GM23338 (cell line): ENCODE measurements at regions not wholly inside any gene's neighbourhood (a gene's known extent, or its start where the extent isn't known, plus 50 kb on each side); places are given as distances from the start of the nearest gene placed in this dataset.

ENCODE experiments used
- ATAC-seq: fragments of 200-7000 bp; cut with Tn5 transposase; 3 replicates; pipeline ENCODE4 v1.9.1; 2020
- DNase-seq: peaks from one replicate; pipeline ENCODE4 v3.0.0-alpha.2; 2015; ENCODE audit warnings: low spot score
- H2AFZ ChIP-seq: fragments of 200-600 bp; sonication (generic); 2 replicates; pipeline ENCODE4 v1.8.0; 2016; ENCODE audit warnings: antibody characterized with exemption, mild to moderate bottlenecking, moderate library complexity
- H3F3A ChIP-seq: fragments of 200-600 bp; sonication (generic); replicated peaks from 2 replicates; pipeline ENCODE4 v1.8.0; 2017; ENCODE audit warnings: antibody characterized with exemption, mixed run types, low read depth
- H3K27ac ChIP-seq: fragments of 200-600 bp; sonication (generic); 2 replicates; pipeline ENCODE4 v1.6.1; 2016; ENCODE audit warnings: low read depth
- H3K27me3 ChIP-seq: fragments of 200-600 bp; sonication (generic); 2 replicates; pipeline ENCODE4 v1.8.0; 2016; ENCODE audit warnings: mild to moderate bottlenecking, mixed run types, moderate library complexity; ENCODE audit not compliant: insufficient read depth
- H3K36me3 ChIP-seq: fragments of 200-600 bp; sonication (generic); 2 replicates; pipeline ENCODE4 v1.8.0; 2016; ENCODE audit warnings: mild to moderate bottlenecking; ENCODE audit not compliant: insufficient read depth
- H3K4me1 ChIP-seq: fragments of 200-600 bp; sonication (generic); 2 replicates; pipeline ENCODE4 v1.8.0; 2016; ENCODE audit warnings: mild to moderate bottlenecking, moderate library complexity; ENCODE audit not compliant: insufficient read depth
- H3K4me2 ChIP-seq: fragments of 200-600 bp; sonication (generic); 2 replicates; pipeline ENCODE4 v1.7.1; 2017; ENCODE audit warnings: mixed run types
- H3K4me3 ChIP-seq: fragments of 200-600 bp; sonication (generic); 2 replicates; pipeline ENCODE4 v1.6.1; 2016; ENCODE audit warnings: mixed run types
- H3K79me2 ChIP-seq: fragments of 200-600 bp; sonication (generic); replicated peaks from 2 replicates; pipeline ENCODE4 v1.8.0; 2017; ENCODE audit warnings: mild to moderate bottlenecking; ENCODE audit not compliant: insufficient read depth
- H3K9me2 ChIP-seq: fragments of 200-600 bp; sonication (generic); 2 replicates; pipeline ENCODE4 v1.8.0; 2017; ENCODE audit not compliant: insufficient read depth
- H4K20me1 ChIP-seq: fragments of 200-600 bp; sonication (generic); replicated peaks from 2 replicates; pipeline ENCODE4 v1.8.0; 2017; ENCODE audit warnings: mild to moderate bottlenecking; ENCODE audit not compliant: insufficient read depth
- H3K27ac Mint-ChIP-seq: 2 replicates; pipeline ENCODE4 v1.8.0; 2020; ENCODE audit warnings: inconsistent platforms, mild to moderate bottlenecking, moderate library complexity, mixed read lengths
- H3K27me3 Mint-ChIP-seq: 3 replicates; pipeline ENCODE4 v1.8.0; 2022; ENCODE audit warnings: low read depth, mild to moderate bottlenecking, moderate library complexity, mixed read lengths, inconsistent platforms; ENCODE audit not compliant: insufficient read depth, poor library complexity
- H3K36me3 Mint-ChIP-seq: 3 replicates; pipeline ENCODE4 v1.8.0; 2021; ENCODE audit warnings: low read depth, mild to moderate bottlenecking, inconsistent platforms, moderate library complexity, mixed read lengths
- H3K4me1 Mint-ChIP-seq: 3 replicates; pipeline ENCODE4 v1.8.0; 2020; ENCODE audit warnings: mild to moderate bottlenecking, inconsistent platforms, mixed read lengths
- H3K4me3 Mint-ChIP-seq: 3 replicates; pipeline ENCODE4 v1.8.0; 2021; ENCODE audit warnings: moderate library complexity, mild to moderate bottlenecking, inconsistent platforms, mixed read lengths
- H3K9me3 Mint-ChIP-seq: 3 replicates; pipeline ENCODE4 v1.8.0; 2020; ENCODE audit warnings: moderate library complexity, mild to moderate bottlenecking, inconsistent platforms, mixed read lengths
- CREB1 ChIP-seq: fragments of 250-450 bp; sonication (Bioruptor Pico); IDR thresholded peaks from 2 replicates; pipeline ENCODE4 v1.5.0; 2020; ENCODE audit warnings: low read depth, mild to moderate bottlenecking, moderate library complexity
- ETS1 ChIP-seq: IDR thresholded peaks from 2 replicates; pipeline ENCODE4 v1.6.1; 2016; ENCODE audit warnings: antibody characterized with exemption
- EZH2phosphoT487 ChIP-seq: fragments of 200-600 bp; sonication (generic); IDR thresholded peaks from one replicate; pipeline ENCODE4 v1.8.1; 2018; ENCODE audit warnings: antibody characterized with exemption; ENCODE audit not compliant: unreplicated experiment
- JUNB ChIP-seq: IDR thresholded peaks from one replicate; pipeline ENCODE4 v1.6.1; 2016; ENCODE audit warnings: antibody characterized with exemption; ENCODE audit not compliant: unreplicated experiment
- NANOG ChIP-seq: IDR thresholded peaks from 2 replicates; pipeline ENCODE4 v1.6.1; 2016; ENCODE audit warnings: antibody characterized with exemption, borderline replicate concordance
- STAT1 ChIP-seq: IDR thresholded peaks from one replicate; pipeline ENCODE4 v1.6.1; 2016; ENCODE audit warnings: antibody characterized with exemption; ENCODE audit not compliant: unreplicated experiment
- ZNF114 ChIP-seq: fragments of 250-450 bp; sonication (Bioruptor Pico); IDR thresholded peaks from 2 replicates; pipeline ENCODE4 v1.5.0; 2020; ENCODE audit warnings: mild to moderate bottlenecking, moderate library complexity
- TF ChIP-seq, protein P1 (sequence below): fragments of 250-450 bp; sonication (Bioruptor Pico); IDR thresholded peaks from 2 replicates; pipeline ENCODE4 v1.5.0; 2020; ENCODE audit warnings: mild to moderate bottlenecking, moderate library complexity
- TF ChIP-seq, protein P2 (sequence below), 2 experiments: fragments of 200-600 bp in 1 of 2; sonication (generic) in 1 of 2; conservative IDR thresholded peaks; 2 replicates each; pipeline versions ENCODE4 v1.5.1 to v1.6.1; 2016 to 2017; ENCODE audit warnings: antibody characterized with exemption in 2 of 2, low read depth in 2 of 2, mild to moderate bottlenecking in 2 of 2, moderate library complexity in 1 of 2
- TF ChIP-seq, protein P3 (sequence below): IDR thresholded peaks from one replicate; pipeline ENCODE4 v1.6.1; 2018; ENCODE audit warnings: antibody characterized with exemption; ENCODE audit not compliant: unreplicated experiment

DNA sequence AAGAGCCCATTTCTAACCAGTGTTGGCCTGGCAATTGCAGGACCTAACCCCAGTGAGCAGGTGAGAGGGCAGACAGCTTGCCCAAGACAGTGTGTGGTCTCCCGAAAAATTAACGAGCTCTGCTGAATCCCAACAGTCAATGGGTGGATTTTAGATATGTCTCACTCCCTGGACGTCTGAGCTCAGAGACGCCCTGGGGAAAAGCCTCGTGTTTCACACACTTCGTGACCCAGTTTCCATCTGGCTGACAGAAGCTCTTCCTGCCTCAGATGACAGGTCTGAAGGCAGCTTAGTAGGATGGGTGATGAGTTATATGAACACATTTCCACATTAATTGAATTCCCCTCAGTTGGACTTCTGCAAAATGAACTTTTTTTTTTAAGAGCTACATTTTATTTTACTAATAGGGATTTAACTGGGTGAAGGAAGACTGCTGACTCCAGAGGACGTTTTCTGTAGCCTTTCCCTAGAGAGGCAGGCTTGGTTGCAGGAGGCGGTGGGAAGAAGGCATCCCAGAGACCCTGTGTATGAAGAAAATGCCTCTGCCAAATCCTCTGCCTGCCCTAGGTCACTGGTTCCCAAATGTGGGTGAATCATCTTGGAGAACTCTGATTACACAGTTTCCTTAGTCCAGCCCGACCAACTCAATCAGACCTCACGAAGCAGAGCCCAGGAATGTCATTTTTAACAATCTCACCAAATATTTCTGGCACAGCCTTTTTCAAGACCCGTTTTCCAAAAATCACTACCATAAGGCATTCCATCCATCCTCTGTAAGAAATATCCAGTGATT is 71.7 kb upstream of the LY86 start (continued):
- TF ChIP-seq, protein P1, sequence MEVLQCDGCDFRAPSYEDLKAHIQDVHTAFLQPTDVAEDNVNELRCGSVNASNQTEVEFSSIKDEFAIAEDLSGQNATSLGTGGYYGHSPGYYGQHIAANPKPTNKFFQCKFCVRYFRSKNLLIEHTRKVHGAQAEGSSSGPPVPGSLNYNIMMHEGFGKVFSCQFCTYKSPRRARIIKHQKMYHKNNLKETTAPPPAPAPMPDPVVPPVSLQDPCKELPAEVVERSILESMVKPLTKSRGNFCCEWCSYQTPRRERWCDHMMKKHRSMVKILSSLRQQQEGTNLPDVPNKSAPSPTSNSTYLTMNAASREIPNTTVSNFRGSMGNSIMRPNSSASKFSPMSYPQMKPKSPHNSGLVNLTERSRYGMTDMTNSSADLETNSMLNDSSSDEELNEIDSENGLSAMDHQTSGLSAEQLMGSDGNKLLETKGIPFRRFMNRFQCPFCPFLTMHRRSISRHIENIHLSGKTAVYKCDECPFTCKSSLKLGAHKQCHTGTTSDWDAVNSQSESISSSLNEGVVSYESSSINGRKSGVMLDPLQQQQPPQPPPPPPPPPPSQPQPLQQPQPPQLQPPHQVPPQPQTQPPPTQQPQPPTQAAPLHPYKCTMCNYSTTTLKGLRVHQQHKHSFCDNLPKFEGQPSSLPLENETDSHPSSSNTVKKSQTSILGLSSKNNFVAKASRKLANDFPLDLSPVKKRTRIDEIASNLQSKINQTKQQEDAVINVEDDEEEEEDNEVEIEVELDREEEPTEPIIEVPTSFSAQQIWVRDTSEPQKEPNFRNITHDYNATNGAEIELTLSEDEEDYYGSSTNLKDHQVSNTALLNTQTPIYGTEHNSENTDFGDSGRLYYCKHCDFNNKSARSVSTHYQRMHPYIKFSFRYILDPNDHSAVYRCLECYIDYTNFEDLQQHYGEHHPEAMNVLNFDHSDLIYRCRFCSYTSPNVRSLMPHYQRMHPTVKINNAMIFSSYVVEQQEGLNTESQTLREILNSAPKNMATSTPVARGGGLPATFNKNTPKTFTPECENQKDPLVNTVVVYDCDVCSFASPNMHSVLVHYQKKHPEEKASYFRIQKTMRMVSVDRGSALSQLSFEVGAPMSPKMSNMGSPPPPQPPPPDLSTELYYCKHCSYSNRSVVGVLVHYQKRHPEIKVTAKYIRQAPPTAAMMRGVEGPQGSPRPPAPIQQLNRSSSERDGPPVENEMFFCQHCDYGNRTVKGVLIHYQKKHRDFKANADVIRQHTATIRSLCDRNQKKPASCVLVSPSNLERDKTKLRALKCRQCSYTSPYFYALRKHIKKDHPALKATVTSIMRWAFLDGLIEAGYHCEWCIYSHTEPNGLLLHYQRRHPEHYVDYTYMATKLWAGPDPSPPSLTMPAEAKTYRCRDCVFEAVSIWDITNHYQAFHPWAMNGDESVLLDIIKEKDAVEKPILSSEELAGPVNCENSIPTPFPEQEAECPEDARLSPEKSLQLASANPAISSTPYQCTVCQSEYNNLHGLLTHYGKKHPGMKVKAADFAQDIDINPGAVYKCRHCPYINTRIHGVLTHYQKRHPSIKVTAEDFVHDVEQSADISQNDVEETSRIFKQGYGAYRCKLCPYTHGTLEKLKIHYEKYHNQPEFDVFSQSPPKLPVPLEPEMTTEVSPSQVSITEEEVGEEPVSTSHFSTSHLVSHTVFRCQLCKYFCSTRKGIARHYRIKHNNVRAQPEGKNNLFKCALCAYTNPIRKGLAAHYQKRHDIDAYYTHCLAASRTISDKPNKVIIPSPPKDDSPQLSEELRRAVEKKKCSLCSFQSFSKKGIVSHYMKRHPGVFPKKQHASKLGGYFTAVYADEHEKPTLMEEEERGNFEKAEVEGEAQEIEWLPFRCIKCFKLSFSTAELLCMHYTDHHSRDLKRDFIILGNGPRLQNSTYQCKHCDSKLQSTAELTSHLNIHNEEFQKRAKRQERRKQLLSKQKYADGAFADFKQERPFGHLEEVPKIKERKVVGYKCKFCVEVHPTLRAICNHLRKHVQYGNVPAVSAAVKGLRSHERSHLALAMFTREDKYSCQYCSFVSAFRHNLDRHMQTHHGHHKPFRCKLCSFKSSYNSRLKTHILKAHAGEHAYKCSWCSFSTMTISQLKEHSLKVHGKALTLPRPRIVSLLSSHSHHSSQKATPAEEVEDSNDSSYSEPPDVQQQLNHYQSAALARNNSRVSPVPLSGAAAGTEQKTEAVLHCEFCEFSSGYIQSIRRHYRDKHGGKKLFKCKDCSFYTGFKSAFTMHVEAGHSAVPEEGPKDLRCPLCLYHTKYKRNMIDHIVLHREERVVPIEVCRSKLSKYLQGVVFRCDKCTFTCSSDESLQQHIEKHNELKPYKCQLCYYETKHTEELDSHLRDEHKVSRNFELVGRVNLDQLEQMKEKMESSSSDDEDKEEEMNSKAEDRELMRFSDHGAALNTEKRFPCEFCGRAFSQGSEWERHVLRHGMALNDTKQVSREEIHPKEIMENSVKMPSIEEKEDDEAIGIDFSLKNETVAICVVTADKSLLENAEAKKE (CRISPR knock-in tag) = no peak
- TF ChIP-seq STAT1 (no peak), ZNF114 (no peak), JUNB (no peak)

- no peak for DNase-seq
- Histone ChIP-seq H3F3A (no peaks in the 10 kb centered on the region), H4K20me1 (no peaks in the 10 kb centered on the region), H3K4me3 (no peak overlapping the region), H3K27ac (no peak overlapping the region), H3K4me1 (no peaks in the 10 kb centered on the region), H3K9me2 (peaks cover 19% of the 10 kb centered on the region; the same call in 1 of the 2 replicates), H3K79me2 (no peaks in the 10 kb centered on the region), H3K27me3 (no peaks in the 10 kb centered on the region), H3K36me3 (no peaks in the 10 kb centered on the region), H2AFZ (no peak overlapping the region), H3K4me2 (no peak overlapping the region)
- ATAC-seq = no peak
- peaks cover 2% of the 10 kb centered on the region for H3K27me3 Mint-ChIP-seq
- no peak overlapping the region for H3K4me3 Mint-ChIP-seq
- no peaks in the 10 kb centered on the region for H3K36me3 Mint-ChIP-seq
- peaks cover 10% of the 10 kb centered on the region for H3K4me1 Mint-ChIP-seq
- H3K9me3 Mint-ChIP-seq = peaks cover 2% of the 10 kb centered on the region; the same call in 1 of the 3 replicates
- H3K27ac Mint-ChIP-seq = no peak overlapping the region
- no peak for TF ChIP-seq ETS1
- no peak for TF ChIP-seq STAT1
- TF ChIP-seq, protein P2, sequence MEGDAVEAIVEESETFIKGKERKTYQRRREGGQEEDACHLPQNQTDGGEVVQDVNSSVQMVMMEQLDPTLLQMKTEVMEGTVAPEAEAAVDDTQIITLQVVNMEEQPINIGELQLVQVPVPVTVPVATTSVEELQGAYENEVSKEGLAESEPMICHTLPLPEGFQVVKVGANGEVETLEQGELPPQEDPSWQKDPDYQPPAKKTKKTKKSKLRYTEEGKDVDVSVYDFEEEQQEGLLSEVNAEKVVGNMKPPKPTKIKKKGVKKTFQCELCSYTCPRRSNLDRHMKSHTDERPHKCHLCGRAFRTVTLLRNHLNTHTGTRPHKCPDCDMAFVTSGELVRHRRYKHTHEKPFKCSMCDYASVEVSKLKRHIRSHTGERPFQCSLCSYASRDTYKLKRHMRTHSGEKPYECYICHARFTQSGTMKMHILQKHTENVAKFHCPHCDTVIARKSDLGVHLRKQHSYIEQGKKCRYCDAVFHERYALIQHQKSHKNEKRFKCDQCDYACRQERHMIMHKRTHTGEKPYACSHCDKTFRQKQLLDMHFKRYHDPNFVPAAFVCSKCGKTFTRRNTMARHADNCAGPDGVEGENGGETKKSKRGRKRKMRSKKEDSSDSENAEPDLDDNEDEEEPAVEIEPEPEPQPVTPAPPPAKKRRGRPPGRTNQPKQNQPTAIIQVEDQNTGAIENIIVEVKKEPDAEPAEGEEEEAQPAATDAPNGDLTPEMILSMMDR (conservative IDR thresholded peaks at IDR 0.05; ENCODE audit: low read depth in 2 of 2) = no peak
- no peak for TF ChIP-seq EZH2phosphoT487
- no peak for TF ChIP-seq CREB1 (CRISPR knock-in tag)
- TF ChIP-seq NANOG = no peak
- TF ChIP-seq, protein P3, sequence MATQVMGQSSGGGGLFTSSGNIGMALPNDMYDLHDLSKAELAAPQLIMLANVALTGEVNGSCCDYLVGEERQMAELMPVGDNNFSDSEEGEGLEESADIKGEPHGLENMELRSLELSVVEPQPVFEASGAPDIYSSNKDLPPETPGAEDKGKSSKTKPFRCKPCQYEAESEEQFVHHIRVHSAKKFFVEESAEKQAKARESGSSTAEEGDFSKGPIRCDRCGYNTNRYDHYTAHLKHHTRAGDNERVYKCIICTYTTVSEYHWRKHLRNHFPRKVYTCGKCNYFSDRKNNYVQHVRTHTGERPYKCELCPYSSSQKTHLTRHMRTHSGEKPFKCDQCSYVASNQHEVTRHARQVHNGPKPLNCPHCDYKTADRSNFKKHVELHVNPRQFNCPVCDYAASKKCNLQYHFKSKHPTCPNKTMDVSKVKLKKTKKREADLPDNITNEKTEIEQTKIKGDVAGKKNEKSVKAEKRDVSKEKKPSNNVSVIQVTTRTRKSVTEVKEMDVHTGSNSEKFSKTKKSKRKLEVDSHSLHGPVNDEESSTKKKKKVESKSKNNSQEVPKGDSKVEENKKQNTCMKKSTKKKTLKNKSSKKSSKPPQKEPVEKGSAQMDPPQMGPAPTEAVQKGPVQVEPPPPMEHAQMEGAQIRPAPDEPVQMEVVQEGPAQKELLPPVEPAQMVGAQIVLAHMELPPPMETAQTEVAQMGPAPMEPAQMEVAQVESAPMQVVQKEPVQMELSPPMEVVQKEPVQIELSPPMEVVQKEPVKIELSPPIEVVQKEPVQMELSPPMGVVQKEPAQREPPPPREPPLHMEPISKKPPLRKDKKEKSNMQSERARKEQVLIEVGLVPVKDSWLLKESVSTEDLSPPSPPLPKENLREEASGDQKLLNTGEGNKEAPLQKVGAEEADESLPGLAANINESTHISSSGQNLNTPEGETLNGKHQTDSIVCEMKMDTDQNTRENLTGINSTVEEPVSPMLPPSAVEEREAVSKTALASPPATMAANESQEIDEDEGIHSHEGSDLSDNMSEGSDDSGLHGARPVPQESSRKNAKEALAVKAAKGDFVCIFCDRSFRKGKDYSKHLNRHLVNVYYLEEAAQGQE = no peak
- TF ChIP-seq JUNB = no peak
These were observed 69.7 kb upstream of the LY86 start for GRCh38 chr6:6518631-6519427.
